SK-N-SH (cell line): ENCODE measurements at regions not wholly inside any gene's neighbourhood (a gene's known extent, or its start where the extent isn't known, plus 50 kb on each side); places are given as distances from the start of the nearest gene placed in this dataset.

Experiments
- CTCF ChIP-seq: fragments of 200-600 bp; sonication (generic); IDR thresholded peaks from 2 replicates; pipeline ENCODE4 v1.6.1; 2017; ENCODE audit warnings: antibody characterized with exemption, mild to moderate bottlenecking, moderate library complexity
- EP300 ChIP-seq, 2 experiments: IDR thresholded peaks; 2 replicates each; pipeline versions ENCODE4 v1.4.0 to v1.6.1; 2012; ENCODE audit warnings: borderline replicate concordance in 1 of 2, low read depth in 1 of 2, low read length in 1 of 2
- GABPA ChIP-seq: IDR thresholded peaks from 2 replicates; pipeline ENCODE4 v1.4.0; 2012; ENCODE audit warnings: low read depth, mild to moderate bottlenecking
- GATA2 ChIP-seq: sonication (generic); formaldehyde crosslinking; IDR thresholded peaks from 2 replicates; pipeline ENCODE4 v1.5.0; 2020; ENCODE audit warnings: mild to moderate bottlenecking, missing genetic modification reagents
- IRF3 ChIP-seq: fragments of 150-350 bp; IDR thresholded peaks from 2 replicates; pipeline ENCODE4 v1.6.1; 2016; ENCODE audit warnings: mild to moderate bottlenecking, low read depth, low read length
- NRF1 ChIP-seq: IDR thresholded peaks from 2 replicates; pipeline ENCODE4 v1.6.1; 2012; ENCODE audit warnings: low read depth, mild to moderate bottlenecking, low read length
- POLR2AphosphoS5 ChIP-seq: IDR thresholded peaks from 2 replicates; pipeline ENCODE4 v1.6.1; 2012; ENCODE audit warnings: low read depth, low read length
- RAD21 ChIP-seq: IDR thresholded peaks from 2 replicates; pipeline ENCODE4 v1.6.1; 2012; ENCODE audit warnings: mild to moderate bottlenecking, low read length
- REST ChIP-seq: IDR thresholded peaks from 2 replicates; pipeline ENCODE4 v1.6.1; 2012; ENCODE audit warnings: mild to moderate bottlenecking, low read depth, low read length, moderate library complexity
- SIN3A ChIP-seq: IDR thresholded peaks from 2 replicates; pipeline ENCODE4 v1.6.1; 2012; ENCODE audit warnings: low read depth, mild to moderate bottlenecking, low read length, moderate library complexity, borderline replicate concordance
- TAF1 ChIP-seq: IDR thresholded peaks from 2 replicates; pipeline ENCODE4 v1.6.1; 2012; ENCODE audit warnings: low read depth, mild to moderate bottlenecking, low read length, moderate library complexity, borderline replicate concordance
- TEAD4 ChIP-seq: IDR thresholded peaks from 2 replicates; pipeline ENCODE4 v1.4.0; 2012; ENCODE audit warnings: mild to moderate bottlenecking, borderline replicate concordance; ENCODE audit not compliant: insufficient read depth
- YY1 ChIP-seq: IDR thresholded peaks from 2 replicates; pipeline ENCODE4 v1.4.0; 2012; ENCODE audit warnings: low read depth, mild to moderate bottlenecking

- TF ChIP-seq CTCF = no peak
- no peak for TF ChIP-seq TAF1
- TF ChIP-seq GATA2 = no peak
- no peak for TF ChIP-seq NRF1
- TF ChIP-seq REST = no peak
- TF ChIP-seq YY1 = no peak
- no peak for TF ChIP-seq TEAD4
- TF ChIP-seq RAD21 = no peak
- no peak for TF ChIP-seq GABPA
- TF ChIP-seq SIN3A = no peak
- TF ChIP-seq POLR2AphosphoS5 = no peak
- TF ChIP-seq EP300 (IDR thresholded peaks at IDR 0.05; ENCODE audit: borderline replicate concordance in 1 of 2, low read depth in 1 of 2, low read length in 1 of 2) = no peak
- no peak for TF ChIP-seq IRF3
Observed at GRCh38 chr7:115678086-115678982, 352.2 kb downstream of the TFEC start.
